OCI-LY7 (cell line): ENCODE measurements at regions not wholly inside any gene's neighbourhood (a gene's known extent, or its start where the extent isn't known, plus 50 kb on each side); places are given as distances from the start of the nearest gene placed in this dataset.

Source experiments
- BruUV-seq: library from RNA; stranded (reverse); fragments of 400-500 nt; replicated peaks from 2 replicates; lab custom pipeline; 2021; lab: Mats Ljungman, UMichigan
- CTCF ChIA-PET: fragments of 300-600 bp; sonication (Branson Sonifier 250); formaldehyde crosslinking; loops from one replicate; lab custom pipeline; 2022; ENCODE audit warnings: antibody characterized with exemption; ENCODE audit not compliant: unreplicated experiment; lab: Charles Lee
- POLR2A ChIA-PET: fragments of 300-600 bp; sonication (Branson Sonifier 250); formaldehyde crosslinking; loops from one replicate; lab custom pipeline; 2022; ENCODE audit warnings: antibody characterized with exemption; lab: Charles Lee
- DNase-seq: peaks from one replicate; pipeline ENCODE4 v3.0.0-alpha.2; 2015; ENCODE audit warnings: low spot score
- H2AFZ ChIP-seq: fragments of 200-600 bp; sonication (generic), shearing (Covaris generic); 2 replicates; pipeline ENCODE4 v1.6.1; 2014; ENCODE audit warnings: mild to moderate bottlenecking, antibody characterized with exemption, low read length, moderate library complexity
- H3K27ac ChIP-seq: fragments of 200-600 bp; sonication (generic); 2 replicates; pipeline ENCODE4 v1.5.1; 2014; ENCODE audit warnings: mixed run types, low read depth, mild to moderate bottlenecking, moderate library complexity, low read length, inconsistent platforms; ENCODE audit not compliant: poor library complexity, severe bottlenecking
- H3K36me3 ChIP-seq: fragments of 200-600 bp; sonication (generic); 2 replicates; pipeline ENCODE4 v1.6.1; 2014; ENCODE audit warnings: mild to moderate bottlenecking, antibody characterized with exemption, low read length, moderate library complexity, mixed read lengths; ENCODE audit not compliant: insufficient read depth
- H3K4me1 ChIP-seq: fragments of 200-600 bp; sonication (generic); 2 replicates; pipeline ENCODE4 v1.5.1; 2014; ENCODE audit warnings: mild to moderate bottlenecking, low read length; ENCODE audit not compliant: insufficient read depth, poor library complexity, severe bottlenecking
- H3K4me2 ChIP-seq: fragments of 200-600 bp; sonication (generic); 2 replicates; pipeline ENCODE4 v1.6.1; 2014; ENCODE audit warnings: mild to moderate bottlenecking, low read length
- H3K4me3 ChIP-seq: fragments of 200-600 bp; sonication (generic); 2 replicates; pipeline ENCODE4 v1.5.1; 2014; ENCODE audit warnings: mild to moderate bottlenecking, low read depth, low read length; ENCODE audit not compliant: poor library complexity, severe bottlenecking
- H3K79me2 ChIP-seq: fragments of 200-600 bp; sonication (generic); 2 replicates; pipeline ENCODE4 v1.6.1; 2016; ENCODE audit warnings: low read depth, mild to moderate bottlenecking, low read length, moderate library complexity, mixed read lengths; ENCODE audit not compliant: insufficient read depth
- H3K9me2 ChIP-seq: fragments of 200-600 bp; sonication (generic); 2 replicates; pipeline ENCODE4 v1.6.1; 2016; ENCODE audit warnings: mild to moderate bottlenecking, low read length, mixed read lengths; ENCODE audit not compliant: insufficient read depth
- H3K9me3 ChIP-seq: fragments of 200-600 bp; sonication (generic); 2 replicates; pipeline ENCODE4 v1.6.1; 2014; ENCODE audit warnings: mild to moderate bottlenecking, mixed run types, low read length, mixed read lengths
- H4K20me1 ChIP-seq: fragments of 200-600 bp; sonication (generic); 2 replicates; pipeline ENCODE4 v1.6.1; 2014; ENCODE audit warnings: mild to moderate bottlenecking, antibody characterized with exemption, low read length, moderate library complexity, mixed read lengths; ENCODE audit not compliant: insufficient read depth
- EZH2phosphoT487 ChIP-seq: fragments of 200-600 bp; sonication (generic); IDR thresholded peaks from 2 replicates; pipeline ENCODE4 v1.6.1; 2018; ENCODE audit warnings: low read depth, borderline replicate concordance, mild to moderate bottlenecking, mixed run types, antibody characterized with exemption, low read length, moderate library complexity, mixed read lengths
- intact Hi-C: fragments of 100-400 bp; cut with micrococcal nuclease; formaldehyde crosslinking; loops from one replicate; pipeline ENCODE4 v1.10.0; 2022; ENCODE audit not compliant: unreplicated experiment
- TF ChIP-seq, protein P1 (sequence below): fragments of 200-600 bp; sonication (generic); conservative IDR thresholded peaks from 2 replicates; pipeline ENCODE4 v1.5.1; 2014; ENCODE audit warnings: mild to moderate bottlenecking, antibody characterized with exemption, low read length, moderate library complexity, mixed read lengths

DNA sequence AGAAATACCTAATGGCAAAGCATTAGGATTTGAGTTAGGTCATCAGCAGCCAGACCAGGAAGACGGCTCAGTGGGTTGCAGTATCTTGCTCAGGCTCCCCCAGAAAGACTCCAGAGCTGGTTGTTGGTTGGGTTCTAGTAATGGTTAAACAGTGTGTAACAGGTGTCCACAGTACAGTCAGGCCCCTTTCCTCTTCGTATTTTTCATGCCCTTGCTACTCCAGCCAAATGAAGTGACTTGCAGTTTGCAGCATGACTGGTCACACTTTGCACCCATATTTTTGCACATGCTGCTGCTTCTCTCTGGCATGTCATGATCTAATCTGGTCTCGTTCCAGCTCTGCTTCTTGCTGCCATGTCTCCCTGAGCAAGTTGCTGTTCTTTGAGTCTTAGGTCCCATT is 60.6 kb upstream of the TRPC7 start:
- intact Hi-C loops = loop anchor here (1.0 to 2.0 kb wide), 2 partner anchors 177 to 539 kb away; no protein-coding TSS in a partner anchor
- no peaks in the 10 kb centered on the region for H3K4me1 ChIP-seq
- no peaks in the 10 kb centered on the region for H3K79me2 ChIP-seq
- H3K4me2 ChIP-seq = no peak overlapping the region
- CTCF ChIA-PET = no interaction called here
- TF ChIP-seq, protein P1, sequence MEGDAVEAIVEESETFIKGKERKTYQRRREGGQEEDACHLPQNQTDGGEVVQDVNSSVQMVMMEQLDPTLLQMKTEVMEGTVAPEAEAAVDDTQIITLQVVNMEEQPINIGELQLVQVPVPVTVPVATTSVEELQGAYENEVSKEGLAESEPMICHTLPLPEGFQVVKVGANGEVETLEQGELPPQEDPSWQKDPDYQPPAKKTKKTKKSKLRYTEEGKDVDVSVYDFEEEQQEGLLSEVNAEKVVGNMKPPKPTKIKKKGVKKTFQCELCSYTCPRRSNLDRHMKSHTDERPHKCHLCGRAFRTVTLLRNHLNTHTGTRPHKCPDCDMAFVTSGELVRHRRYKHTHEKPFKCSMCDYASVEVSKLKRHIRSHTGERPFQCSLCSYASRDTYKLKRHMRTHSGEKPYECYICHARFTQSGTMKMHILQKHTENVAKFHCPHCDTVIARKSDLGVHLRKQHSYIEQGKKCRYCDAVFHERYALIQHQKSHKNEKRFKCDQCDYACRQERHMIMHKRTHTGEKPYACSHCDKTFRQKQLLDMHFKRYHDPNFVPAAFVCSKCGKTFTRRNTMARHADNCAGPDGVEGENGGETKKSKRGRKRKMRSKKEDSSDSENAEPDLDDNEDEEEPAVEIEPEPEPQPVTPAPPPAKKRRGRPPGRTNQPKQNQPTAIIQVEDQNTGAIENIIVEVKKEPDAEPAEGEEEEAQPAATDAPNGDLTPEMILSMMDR = no peak
- no peak for TF ChIP-seq EZH2phosphoT487
- H4K20me1 ChIP-seq = no peaks in the 10 kb centered on the region
- no peaks in the 10 kb centered on the region for H3K9me2 ChIP-seq
- H3K4me3 ChIP-seq = no peak overlapping the region
- no peak overlapping the region for H2AFZ ChIP-seq
- no peak for DNase-seq
- no peaks in the 10 kb centered on the region for H3K9me3 ChIP-seq
- POLR2A ChIA-PET = no interaction called here
- no peak overlapping the region for H3K27ac ChIP-seq
- no peaks in the 10 kb centered on the region for H3K36me3 ChIP-seq
- BruUV-seq = no TSS peak

DNA sequence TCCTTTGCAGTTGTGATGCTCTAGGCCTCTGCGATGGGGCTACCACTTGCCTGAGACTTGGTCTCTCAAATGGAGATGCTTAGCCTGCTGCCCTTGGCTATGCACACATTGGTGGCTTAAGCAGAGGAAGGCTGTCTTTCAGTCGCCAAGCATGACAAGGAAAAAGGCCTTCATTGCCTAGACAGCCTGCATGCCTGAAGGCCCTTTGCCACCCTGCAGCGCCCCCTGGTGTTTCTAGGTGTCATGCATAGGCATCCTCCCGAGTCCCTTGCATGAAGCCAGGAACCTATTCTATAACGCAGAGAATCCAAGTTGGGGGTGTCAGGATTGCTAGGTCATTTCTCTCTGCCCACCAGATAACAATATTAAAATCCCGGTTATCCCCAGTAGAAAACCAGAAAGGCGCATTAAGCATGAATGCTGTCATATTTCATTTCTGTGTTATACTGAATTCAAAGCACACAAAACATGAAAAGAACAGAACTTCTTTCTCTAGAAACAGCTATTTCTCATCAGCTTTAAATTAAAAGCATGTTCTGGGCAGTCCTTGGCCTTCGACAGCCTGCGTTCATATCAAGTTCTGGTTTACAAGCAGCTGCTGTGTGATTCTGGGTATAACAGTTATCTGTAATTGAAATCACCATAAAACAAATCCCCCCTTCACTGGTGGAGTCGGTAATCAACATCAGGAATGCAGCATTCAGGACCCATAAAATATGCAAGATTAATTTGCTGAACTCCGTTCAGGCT is 59.7 kb upstream of the TRPC7 start:
- Histone ChIP-seq H3K4me2 (no peak overlapping the region), H3K79me2 (no peaks in the 10 kb centered on the region), H4K20me1 (no peaks in the 10 kb centered on the region), H3K4me3 (no peak overlapping the region), H3K4me1 (no peaks in the 10 kb centered on the region), H2AFZ (no peak overlapping the region), H3K27ac (no peak overlapping the region), H3K9me2 (no peaks in the 10 kb centered on the region), H3K9me3 (no peaks in the 10 kb centered on the region), H3K36me3 (no peaks in the 10 kb centered on the region)
- DNase-seq = peak; percentile 64
- ChIA-PET CTCF (no interaction called here), POLR2A (no interaction called here)
- intact Hi-C loops = loop anchor here (1.0 to 2.0 kb wide), 2 partner anchors 176 to 538 kb away; no protein-coding TSS in a partner anchor
- no TSS peak for BruUV-seq
- TF ChIP-seq, protein P1 = peak; percentile 87
- no peak for TF ChIP-seq EZH2phosphoT487

DNA sequence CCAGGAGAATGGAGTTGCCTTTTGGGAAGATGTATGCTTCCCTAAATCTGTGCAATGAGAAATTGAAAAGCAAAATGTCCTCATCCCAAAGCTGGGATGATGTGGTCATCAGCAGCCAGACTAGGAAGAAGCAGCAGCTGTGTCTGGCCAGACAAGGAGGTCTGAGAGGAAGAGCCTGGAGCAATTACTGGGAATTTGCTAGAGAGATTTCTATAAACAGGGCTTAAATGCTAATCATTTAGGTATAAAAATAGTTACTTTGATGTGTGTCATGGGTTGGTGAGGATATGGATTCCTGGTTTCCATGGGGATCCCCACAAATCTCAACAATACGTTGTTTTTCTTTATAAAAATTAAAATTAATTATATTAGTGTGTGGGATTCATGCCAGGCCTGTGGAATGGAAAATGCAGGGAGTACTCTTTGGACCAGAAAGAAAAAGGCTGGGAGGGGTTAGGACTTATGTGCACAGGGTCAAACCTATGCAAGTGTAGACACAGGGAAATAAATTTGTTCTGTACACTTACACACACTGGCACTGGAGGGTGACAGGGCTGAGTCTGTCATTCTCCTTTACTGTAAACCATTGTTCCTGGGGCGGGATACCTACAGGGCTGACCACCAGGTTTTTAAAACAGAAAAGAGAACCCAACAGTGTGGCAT is 58.7 kb upstream of the TRPC7 start:
- Histone ChIP-seq H3K9me3 (no peaks in the 10 kb centered on the region), H3K27ac (no peak overlapping the region), H3K4me3 (no peak overlapping the region), H3K4me1 (no peaks in the 10 kb centered on the region), H3K79me2 (no peaks in the 10 kb centered on the region), H3K4me2 (no peak overlapping the region), H4K20me1 (no peaks in the 10 kb centered on the region), H2AFZ (no peak overlapping the region), H3K9me2 (no peaks in the 10 kb centered on the region), H3K36me3 (no peaks in the 10 kb centered on the region)
- no peak for DNase-seq
- no TSS peak for BruUV-seq
- POLR2A ChIA-PET = no interaction called here
- intact Hi-C loops = loop anchor here (2.0 kb wide), 1 partner anchor 537 kb away; no protein-coding TSS in a partner anchor
- TF ChIP-seq, protein P1 = no peak
- TF ChIP-seq EZH2phosphoT487 = no peak
- CTCF ChIA-PET = no interaction called here
